SU-DHL-6 (cell line): ENCODE measurements at regions not wholly inside any gene's neighbourhood (a gene's known extent, or its start where the extent isn't known, plus 50 kb on each side); places are given as distances from the start of the nearest gene placed in this dataset.

ENCODE experiments used
- EZH2phosphoT487 ChIP-seq: fragments of 200-600 bp; sonication (generic), shearing (Covaris generic); conservative IDR thresholded peaks from 2 replicates; pipeline ENCODE4 v1.6.1; 2018; ENCODE audit warnings: mild to moderate bottlenecking, antibody characterized with exemption, low read length, moderate library complexity, mixed read lengths
- TF ChIP-seq, protein P1 (sequence below): fragments of 200-600 bp; sonication (generic); IDR thresholded peaks from one replicate; pipeline ENCODE4 v1.5.1; 2017; ENCODE audit warnings: antibody characterized with exemption, mild to moderate bottlenecking, low read length, moderate library complexity; ENCODE audit not compliant: insufficient read depth, poor library complexity, severe bottlenecking

DNA sequence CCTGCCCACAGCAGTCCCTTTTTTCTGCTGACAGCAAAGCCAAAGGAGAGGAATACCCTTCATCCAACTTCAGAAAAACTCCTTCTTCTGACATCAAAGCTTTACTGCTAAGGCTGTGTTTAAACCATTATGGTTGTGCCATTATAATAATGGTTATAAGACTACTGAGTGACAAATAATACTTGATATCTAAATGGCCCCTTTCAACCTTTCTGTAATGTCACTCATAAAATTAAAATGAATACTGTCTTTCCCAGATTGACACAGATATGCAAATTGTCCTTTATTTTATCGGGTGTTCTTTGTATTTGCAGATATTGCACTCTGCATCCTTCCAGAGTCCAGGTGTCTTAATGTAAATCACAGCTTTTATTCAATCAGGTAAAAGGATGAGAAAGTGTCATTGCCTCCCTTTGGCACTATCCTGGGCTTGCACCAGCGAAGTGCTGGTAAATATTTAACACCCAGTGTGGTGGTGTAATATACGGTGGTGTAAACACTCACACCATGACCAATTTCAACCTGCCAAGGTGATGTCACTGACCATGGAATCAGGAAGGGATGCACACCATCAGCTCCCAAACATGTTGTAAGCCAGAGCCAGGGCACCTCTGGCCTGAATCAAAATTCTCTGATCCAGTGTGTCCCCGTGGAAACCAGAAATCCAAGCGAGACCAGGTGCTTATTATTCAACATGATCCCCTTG lies 139.4 kb upstream of the TENM3 start:
- TF ChIP-seq, protein P1, sequence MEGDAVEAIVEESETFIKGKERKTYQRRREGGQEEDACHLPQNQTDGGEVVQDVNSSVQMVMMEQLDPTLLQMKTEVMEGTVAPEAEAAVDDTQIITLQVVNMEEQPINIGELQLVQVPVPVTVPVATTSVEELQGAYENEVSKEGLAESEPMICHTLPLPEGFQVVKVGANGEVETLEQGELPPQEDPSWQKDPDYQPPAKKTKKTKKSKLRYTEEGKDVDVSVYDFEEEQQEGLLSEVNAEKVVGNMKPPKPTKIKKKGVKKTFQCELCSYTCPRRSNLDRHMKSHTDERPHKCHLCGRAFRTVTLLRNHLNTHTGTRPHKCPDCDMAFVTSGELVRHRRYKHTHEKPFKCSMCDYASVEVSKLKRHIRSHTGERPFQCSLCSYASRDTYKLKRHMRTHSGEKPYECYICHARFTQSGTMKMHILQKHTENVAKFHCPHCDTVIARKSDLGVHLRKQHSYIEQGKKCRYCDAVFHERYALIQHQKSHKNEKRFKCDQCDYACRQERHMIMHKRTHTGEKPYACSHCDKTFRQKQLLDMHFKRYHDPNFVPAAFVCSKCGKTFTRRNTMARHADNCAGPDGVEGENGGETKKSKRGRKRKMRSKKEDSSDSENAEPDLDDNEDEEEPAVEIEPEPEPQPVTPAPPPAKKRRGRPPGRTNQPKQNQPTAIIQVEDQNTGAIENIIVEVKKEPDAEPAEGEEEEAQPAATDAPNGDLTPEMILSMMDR: no peak
- no peak for TF ChIP-seq EZH2phosphoT487
